ENCODE measurements at regions not wholly inside any gene's neighbourhood (a gene's known extent, or its start where the extent isn't known, plus 50 kb on each side); places are given as distances from the start of the nearest gene placed in this dataset.

DNA sequence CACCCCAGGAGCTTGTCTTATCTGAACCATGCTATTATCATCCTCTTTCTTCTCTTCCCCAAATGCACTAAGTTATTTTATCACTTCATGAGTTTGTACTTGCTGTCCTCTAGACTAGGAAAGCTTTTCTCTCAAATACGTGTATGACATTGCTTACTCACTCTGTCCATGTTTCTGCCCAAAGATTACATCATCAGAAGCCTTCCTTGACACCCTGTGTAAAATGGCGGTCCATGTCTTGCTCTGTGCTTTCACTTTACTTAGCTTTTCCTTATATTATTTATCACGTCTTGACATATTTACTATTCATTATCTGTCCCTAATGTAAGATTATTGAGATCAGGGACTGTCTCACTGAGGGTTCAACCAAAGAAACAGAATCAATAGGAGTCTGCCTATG lies 196.1 kb upstream of the ZEB2 start:
- ATAC-seq: no peak
- no peaks in the 10 kb centered on the region for H4K20me1 ChIP-seq (ENCODE audit: insufficient read depth)
- ChIA-PET CTCF (no interaction called here), RAD21 (ENCODE audit: low non-redundant PET in 1 of 2, low total read pairs in 2 of 2, uncharacterized antibody in 2 of 2, unreplicated experiment in 2 of 2) (no interaction called here), POLR2A (no interaction called here)
- H3K79me2 ChIP-seq (ENCODE audit: insufficient read depth, low read length): no peaks in the 10 kb centered on the region
- no peaks in the 10 kb centered on the region for H3K36me3 ChIP-seq (ENCODE audit: control insufficient read depth in 1 of 2, insufficient read depth in 2 of 2, low read length in 2 of 2)
- no peak overlapping the region for H3K9ac ChIP-seq (ENCODE audit: low read length)
- DNase-seq (ENCODE audit: low read depth, low spot score): no peak
- TF ChIP-seq FOSL1 (IDR thresholded peaks at IDR 0.05; ENCODE audit: low read depth): no peak
- TF ChIP-seq CBX3 (IDR thresholded peaks at IDR 0.05; ENCODE audit: low read depth): no peak
- no peak for TF ChIP-seq ZNF274 (IDR thresholded peaks at IDR 0.05; ENCODE audit: low read depth, low read length)
- TF ChIP-seq YY1 (IDR thresholded peaks at IDR 0.05; ENCODE audit: extremely low read depth, insufficient replicate concordance, low read depth, low read length): no peak
- TF ChIP-seq EZH2phosphoT487 (IDR thresholded peaks at IDR 0.05; ENCODE audit: borderline replicate concordance): no peak
- TF ChIP-seq POLR2A (IDR thresholded peaks at IDR 0.05; ENCODE audit: borderline replicate concordance, extremely low read depth, insufficient read depth, insufficient read length): no peak
- no peak for TF ChIP-seq RAD21 (IDR thresholded peaks at IDR 0.05; ENCODE audit: low read depth)
- TF ChIP-seq, protein P1, sequence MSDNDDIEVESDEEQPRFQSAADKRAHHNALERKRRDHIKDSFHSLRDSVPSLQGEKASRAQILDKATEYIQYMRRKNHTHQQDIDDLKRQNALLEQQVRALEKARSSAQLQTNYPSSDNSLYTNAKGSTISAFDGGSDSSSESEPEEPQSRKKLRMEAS (IDR thresholded peaks at IDR 0.05): no peak
- no peak for TF ChIP-seq ELF1 (IDR thresholded peaks at IDR 0.05; ENCODE audit: borderline replicate concordance, low read depth)
- TF ChIP-seq SRF (IDR thresholded peaks at IDR 0.05; ENCODE audit: low read depth): no peak
- TF ChIP-seq, protein P2, sequence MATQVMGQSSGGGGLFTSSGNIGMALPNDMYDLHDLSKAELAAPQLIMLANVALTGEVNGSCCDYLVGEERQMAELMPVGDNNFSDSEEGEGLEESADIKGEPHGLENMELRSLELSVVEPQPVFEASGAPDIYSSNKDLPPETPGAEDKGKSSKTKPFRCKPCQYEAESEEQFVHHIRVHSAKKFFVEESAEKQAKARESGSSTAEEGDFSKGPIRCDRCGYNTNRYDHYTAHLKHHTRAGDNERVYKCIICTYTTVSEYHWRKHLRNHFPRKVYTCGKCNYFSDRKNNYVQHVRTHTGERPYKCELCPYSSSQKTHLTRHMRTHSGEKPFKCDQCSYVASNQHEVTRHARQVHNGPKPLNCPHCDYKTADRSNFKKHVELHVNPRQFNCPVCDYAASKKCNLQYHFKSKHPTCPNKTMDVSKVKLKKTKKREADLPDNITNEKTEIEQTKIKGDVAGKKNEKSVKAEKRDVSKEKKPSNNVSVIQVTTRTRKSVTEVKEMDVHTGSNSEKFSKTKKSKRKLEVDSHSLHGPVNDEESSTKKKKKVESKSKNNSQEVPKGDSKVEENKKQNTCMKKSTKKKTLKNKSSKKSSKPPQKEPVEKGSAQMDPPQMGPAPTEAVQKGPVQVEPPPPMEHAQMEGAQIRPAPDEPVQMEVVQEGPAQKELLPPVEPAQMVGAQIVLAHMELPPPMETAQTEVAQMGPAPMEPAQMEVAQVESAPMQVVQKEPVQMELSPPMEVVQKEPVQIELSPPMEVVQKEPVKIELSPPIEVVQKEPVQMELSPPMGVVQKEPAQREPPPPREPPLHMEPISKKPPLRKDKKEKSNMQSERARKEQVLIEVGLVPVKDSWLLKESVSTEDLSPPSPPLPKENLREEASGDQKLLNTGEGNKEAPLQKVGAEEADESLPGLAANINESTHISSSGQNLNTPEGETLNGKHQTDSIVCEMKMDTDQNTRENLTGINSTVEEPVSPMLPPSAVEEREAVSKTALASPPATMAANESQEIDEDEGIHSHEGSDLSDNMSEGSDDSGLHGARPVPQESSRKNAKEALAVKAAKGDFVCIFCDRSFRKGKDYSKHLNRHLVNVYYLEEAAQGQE (IDR thresholded peaks at IDR 0.05; ENCODE audit: low read depth): no peak
- TF ChIP-seq SP1 (IDR thresholded peaks at IDR 0.05; ENCODE audit: low read depth): no peak
- no peak for TF ChIP-seq SIN3A (IDR thresholded peaks at IDR 0.05; ENCODE audit: low read depth)
- no peak for TF ChIP-seq ZFX (IDR thresholded peaks at IDR 0.05)
- TF ChIP-seq EZH2 (IDR thresholded peaks at IDR 0.05): no peak
- TF ChIP-seq CEBPB (IDR thresholded peaks at IDR 0.05; ENCODE audit: low read depth): no peak
- TF ChIP-seq, protein P3, sequence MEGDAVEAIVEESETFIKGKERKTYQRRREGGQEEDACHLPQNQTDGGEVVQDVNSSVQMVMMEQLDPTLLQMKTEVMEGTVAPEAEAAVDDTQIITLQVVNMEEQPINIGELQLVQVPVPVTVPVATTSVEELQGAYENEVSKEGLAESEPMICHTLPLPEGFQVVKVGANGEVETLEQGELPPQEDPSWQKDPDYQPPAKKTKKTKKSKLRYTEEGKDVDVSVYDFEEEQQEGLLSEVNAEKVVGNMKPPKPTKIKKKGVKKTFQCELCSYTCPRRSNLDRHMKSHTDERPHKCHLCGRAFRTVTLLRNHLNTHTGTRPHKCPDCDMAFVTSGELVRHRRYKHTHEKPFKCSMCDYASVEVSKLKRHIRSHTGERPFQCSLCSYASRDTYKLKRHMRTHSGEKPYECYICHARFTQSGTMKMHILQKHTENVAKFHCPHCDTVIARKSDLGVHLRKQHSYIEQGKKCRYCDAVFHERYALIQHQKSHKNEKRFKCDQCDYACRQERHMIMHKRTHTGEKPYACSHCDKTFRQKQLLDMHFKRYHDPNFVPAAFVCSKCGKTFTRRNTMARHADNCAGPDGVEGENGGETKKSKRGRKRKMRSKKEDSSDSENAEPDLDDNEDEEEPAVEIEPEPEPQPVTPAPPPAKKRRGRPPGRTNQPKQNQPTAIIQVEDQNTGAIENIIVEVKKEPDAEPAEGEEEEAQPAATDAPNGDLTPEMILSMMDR (IDR thresholded peaks at IDR 0.05 in 2 of 3, conservative IDR thresholded peaks at IDR 0.05 in 1 of 3; ENCODE audit: borderline replicate concordance in 1 of 3, insufficient read depth in 1 of 3, low read depth in 2 of 3, low read length in 2 of 3): no peak
- no TSS peak for BruUV-seq (replicated peaks)
- no peaks in the 10 kb centered on the region for H3K27me3 ChIP-seq (ENCODE audit: insufficient read depth, low read length)
- H2AFZ ChIP-seq (ENCODE audit: low read depth, low read length, poor library complexity, severe bottlenecking): no peak overlapping the region
- intact Hi-C loops (cut with micrococcal nuclease): no loop called here
- H3K4me1 ChIP-seq (ENCODE audit: control insufficient read depth in 1 of 2, insufficient read depth in 2 of 2, low read length in 2 of 2): no peaks in the 10 kb centered on the region
- no peak overlapping the region for H3K27ac ChIP-seq (ENCODE audit: low read depth, low read length)
- H3K4me2 ChIP-seq (ENCODE audit: low read length): no peak overlapping the region
- no peak overlapping the region for H3K4me3 ChIP-seq (replicated peaks in 1 of 2; ENCODE audit: low read depth in 1 of 2, low read length in 2 of 2)
- H3K9me3 ChIP-seq (ENCODE audit: control insufficient read depth in 1 of 2, insufficient read depth in 1 of 2, low read depth in 1 of 2, low read length in 2 of 2): peaks cover 0 to 5% of the 10 kb centered on the region in 2 experiments; a peak in 1 of 4 replicates
- no peaks in the 10 kb centered on the region for H3K9me2 ChIP-seq (ENCODE audit: insufficient read depth)
